HG02678 (cell line): ENCODE measurements at regions not wholly inside any gene's neighbourhood (a gene's known extent, or its start where the extent isn't known, plus 50 kb on each side); places are given as distances from the start of the nearest gene placed in this dataset.
"Not testable (repeated sequence)": the region's sequence is repeated elsewhere in the genome, so short reads cannot be mapped to it uniquely, and the experiment has no call there.

ENCODE experiments used
- ATAC-seq: cut with Tn5 transposase; IDR thresholded peaks from one replicate; pipeline ENCODE4 v1.9.1; 2021; ENCODE audit warnings: mild to moderate bottlenecking, moderate library complexity; ENCODE audit not compliant: unreplicated experiment

- no peak for ATAC-seq
Measured at GRCh38 chr1:58836408-58836807, 52.6 kb upstream of the JUN start.

GRCh38 chr1:58837886-58838285 is 54.0 kb upstream of the JUN start:
- ATAC-seq: no peak

- no peak for ATAC-seq
Measured at GRCh38 chr1:58839147-58839795, 55.4 kb upstream of the JUN start.

- no peak for ATAC-seq
Measured at GRCh38 chr1:58839846-58840835, 56.3 kb upstream of the JUN start.

GRCh38 chr1:58841455-58841854 is 57.6 kb upstream of the JUN start:
- no peak for ATAC-seq

GRCh38 chr1:58842941-58843340 is 59.1 kb upstream of the JUN start:
- ATAC-seq: no peak

- ATAC-seq: no peak
Measured at GRCh38 chr1:58844176-58844575, 60.3 kb upstream of the JUN start.

- no peak for ATAC-seq
Measured at GRCh38 chr1:58845942-58846341, 62.1 kb upstream of the JUN start.

- ATAC-seq: no peak
Measured at GRCh38 chr1:58848818-58849411, 65.1 kb upstream of the JUN start.

GRCh38 chr1:58849551-58849950 is 65.7 kb upstream of the JUN start:
- ATAC-seq: no peak

GRCh38 chr1:58850636-58851035 is 66.8 kb upstream of the JUN start:
- no peak for ATAC-seq

GRCh38 chr1:58852731-58853485 is 69.1 kb upstream of the JUN start:
- no peak for ATAC-seq

GRCh38 chr1:58854576-58854975 is 70.7 kb upstream of the JUN start:
- no peak for ATAC-seq

- no peak for ATAC-seq
Measured at GRCh38 chr1:58855274-58856165, 71.7 kb upstream of the JUN start.

GRCh38 chr1:58856281-58856680 is 72.4 kb upstream of the JUN start:
- not testable (repeated sequence) for ATAC-seq

- ATAC-seq: peak; percentile 80
Measured at GRCh38 chr1:58857680-58858673, 74.1 kb upstream of the JUN start.

GRCh38 chr1:58859769-58860485 is 76.1 kb upstream of the JUN start:
- ATAC-seq: no peak

GRCh38 chr1:58861076-58861475 is 77.2 kb upstream of the JUN start:
- no peak for ATAC-seq
